ENCODE measurements at regions not wholly inside any gene's neighbourhood (a gene's known extent, or its start where the extent isn't known, plus 50 kb on each side); places are given as distances from the start of the nearest gene placed in this dataset.
"Not testable (repeated sequence)": the region's sequence is repeated elsewhere in the genome, so short reads cannot be mapped to it uniquely, and the experiment has no call there.

- H3K4me3 ChIP-seq (ENCODE audit: low read depth in 1 of 3, low read length in 3 of 3): no peak overlapping the region
- DNase-seq: no peak
- no peaks in the 10 kb centered on the region for H3K9me3 ChIP-seq (ENCODE audit: control insufficient read depth in 2 of 2, insufficient read depth in 1 of 2, low read depth in 1 of 2, low read length in 1 of 2)
- H3K27ac ChIP-seq (ENCODE audit: low read depth in 1 of 3, low read length in 2 of 3): no peak overlapping the region
- H3K27me3 ChIP-seq (ENCODE audit: control insufficient read depth in 3 of 3, insufficient read depth in 3 of 3, low read length in 3 of 3): peaks cover 0 to 8% (median 0%) of the 10 kb centered on the region in 3 donors
- no peak for FAIRE-seq
- H3K36me3 ChIP-seq (ENCODE audit: control insufficient read depth in 3 of 3, insufficient read depth in 2 of 3, low read depth in 1 of 3, low read length in 3 of 3): no peaks in the 10 kb centered on the region
- H3K4me1 ChIP-seq (ENCODE audit: control insufficient read depth in 3 of 3, insufficient read depth in 2 of 3, low read depth in 1 of 3, low read length in 2 of 3): no peaks in the 10 kb centered on the region
- WGBS, 3 donors: 92 to 97% (median 95%) methylated on average over 2 of the region's 2 CpGs
Observed at GRCh38 chr3:56957522-56957921, 102.9 kb upstream of the SPATA12 start.

DNA sequence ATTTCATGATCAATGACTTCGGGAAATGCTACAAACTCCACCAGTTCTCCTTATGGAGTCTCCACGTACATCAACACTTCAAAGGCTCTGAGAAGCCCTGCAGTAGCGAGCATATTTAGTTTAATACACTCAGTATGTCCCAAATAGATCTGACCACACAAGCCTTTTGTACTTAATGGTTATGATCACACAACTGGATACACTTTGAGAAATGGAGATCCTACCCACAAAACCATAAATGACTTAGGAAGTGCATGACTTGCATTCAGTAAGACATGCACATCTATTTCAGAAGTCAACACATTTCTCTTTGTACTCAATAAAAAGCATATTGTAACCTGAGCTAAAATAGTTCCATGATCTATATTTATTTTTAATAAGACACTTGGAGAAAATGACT lies 103.6 kb upstream of the SPATA12 start:
- FAIRE-seq (no peak), DNase-seq (no peak)
- no peaks in the 10 kb centered on the region for H3K36me3 ChIP-seq (ENCODE audit: control insufficient read depth in 3 of 3, insufficient read depth in 2 of 3, low read depth in 1 of 3, low read length in 3 of 3)
- H3K4me1 ChIP-seq (ENCODE audit: control insufficient read depth in 3 of 3, insufficient read depth in 2 of 3, low read depth in 1 of 3, low read length in 2 of 3): no peaks in the 10 kb centered on the region
- H3K4me3 ChIP-seq (ENCODE audit: low read depth in 1 of 3, low read length in 3 of 3): no peak overlapping the region
- H3K27ac ChIP-seq (ENCODE audit: low read depth in 1 of 3, low read length in 2 of 3): no peak overlapping the region
- H3K27me3 ChIP-seq (ENCODE audit: control insufficient read depth in 3 of 3, insufficient read depth in 3 of 3, low read length in 3 of 3): peaks cover 0 to 8% (median 0%) of the 10 kb centered on the region in 3 donors
- no peaks in the 10 kb centered on the region for H3K9me3 ChIP-seq (ENCODE audit: control insufficient read depth in 2 of 2, insufficient read depth in 1 of 2, low read depth in 1 of 2, low read length in 1 of 2)
- WGBS, 3 donors: 93 to 96% (median 96%) methylated on average over 3 of the region's 3 CpGs

GRCh38 chr3:56955492-56956111 lies 104.9 kb upstream of the SPATA12 start:
- H3K4me3 ChIP-seq (ENCODE audit: low read depth in 1 of 3, low read length in 3 of 3): no peak overlapping the region
- no peak overlapping the region for H3K27ac ChIP-seq (ENCODE audit: low read depth in 1 of 3, low read length in 2 of 3)
- FAIRE-seq: no peak
- no peaks in the 10 kb centered on the region for H3K4me1 ChIP-seq (ENCODE audit: control insufficient read depth in 3 of 3, insufficient read depth in 2 of 3, low read depth in 1 of 3, low read length in 2 of 3)
- H3K27me3 ChIP-seq (ENCODE audit: control insufficient read depth in 3 of 3, insufficient read depth in 3 of 3, low read length in 3 of 3): peaks cover 0 to 8% (median 0%) of the 10 kb centered on the region in 3 donors
- no peaks in the 10 kb centered on the region for H3K36me3 ChIP-seq (ENCODE audit: control insufficient read depth in 3 of 3, insufficient read depth in 2 of 3, low read depth in 1 of 3, low read length in 3 of 3)
- DNase-seq: no peak
- WGBS, 3 donors: 89 to 94% (median 90%) methylated on average over 5 of the region's 5 CpGs
- no peaks in the 10 kb centered on the region for H3K9me3 ChIP-seq (ENCODE audit: control insufficient read depth in 2 of 2, insufficient read depth in 1 of 2, low read depth in 1 of 2, low read length in 1 of 2)

DNA sequence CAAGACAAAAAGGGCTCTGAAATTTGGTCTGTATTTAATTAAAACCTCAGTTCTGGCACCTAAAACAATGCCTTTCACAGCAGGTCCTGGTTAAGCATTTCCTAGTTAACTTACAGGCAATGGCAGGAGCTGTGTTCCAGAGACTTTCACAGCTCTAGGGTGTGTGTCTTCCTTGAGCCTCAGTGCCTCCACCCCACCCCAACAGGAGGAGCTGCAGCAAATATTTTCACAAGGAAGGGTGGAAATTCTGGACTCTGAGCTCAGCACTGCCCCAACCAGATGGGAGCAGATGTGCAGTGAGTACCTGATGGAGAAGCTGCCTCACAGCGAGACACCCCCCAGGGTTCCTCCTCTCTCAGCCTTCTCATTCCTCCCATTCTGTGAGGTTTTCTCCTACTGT lies 106.3 kb upstream of the SPATA12 start:
- WGBS, 3 donors: 76 to 89% (median 79%) methylated on average over 1 of the region's 1 CpG
- DNase-seq (peak in 1 of 2 donors; percentile 46), FAIRE-seq (no peak)
- Histone ChIP-seq H3K4me1 (ENCODE audit: control insufficient read depth in 3 of 3, insufficient read depth in 2 of 3, low read depth in 1 of 3, low read length in 2 of 3) (no peaks in the 10 kb centered on the region), H3K4me3 (ENCODE audit: low read depth in 1 of 3, low read length in 3 of 3) (no peak overlapping the region), H3K36me3 (ENCODE audit: control insufficient read depth in 3 of 3, insufficient read depth in 2 of 3, low read depth in 1 of 3, low read length in 3 of 3) (no peaks in the 10 kb centered on the region), H3K27ac (ENCODE audit: low read depth in 1 of 3, low read length in 2 of 3) (no peak overlapping the region), H3K27me3 (ENCODE audit: control insufficient read depth in 3 of 3, insufficient read depth in 3 of 3, low read length in 3 of 3) (peaks cover 0 to 8% (median 0%) of the 10 kb centered on the region in 3 donors), H3K9me3 (ENCODE audit: control insufficient read depth in 2 of 2, insufficient read depth in 1 of 2, low read depth in 1 of 2, low read length in 1 of 2) (no peaks in the 10 kb centered on the region)

DNA sequence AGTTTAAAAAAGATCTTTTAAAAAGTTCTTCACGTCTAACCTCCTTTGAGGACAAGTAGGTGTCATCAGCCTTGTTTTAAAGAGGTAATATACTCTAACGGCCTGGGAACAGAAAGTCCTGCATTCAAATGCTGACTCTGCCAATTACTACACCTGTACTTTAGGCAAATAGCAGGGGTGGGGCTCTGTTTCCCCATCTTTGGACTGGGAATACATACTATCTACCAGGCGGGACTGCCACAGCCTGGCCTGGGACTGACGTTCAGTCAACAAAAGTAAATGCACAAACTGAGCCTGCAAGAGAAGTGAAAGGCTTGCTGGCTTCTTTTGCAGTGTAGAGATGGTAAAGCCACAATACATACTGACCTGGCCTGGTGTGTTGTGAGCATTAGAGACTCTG lies 107.6 kb upstream of the SPATA12 start:
- Histone ChIP-seq H3K27ac (ENCODE audit: low read depth in 1 of 3, low read length in 2 of 3) (no peak overlapping the region), H3K4me1 (ENCODE audit: control insufficient read depth in 3 of 3, insufficient read depth in 2 of 3, low read depth in 1 of 3, low read length in 2 of 3) (no peaks in the 10 kb centered on the region), H3K9me3 (ENCODE audit: control insufficient read depth in 2 of 2, insufficient read depth in 1 of 2, low read depth in 1 of 2, low read length in 1 of 2) (no peaks in the 10 kb centered on the region), H3K27me3 (ENCODE audit: control insufficient read depth in 3 of 3, insufficient read depth in 3 of 3, low read length in 3 of 3) (peaks cover 0 to 8% (median 0%) of the 10 kb centered on the region in 3 donors), H3K4me3 (ENCODE audit: low read depth in 1 of 3, low read length in 3 of 3) (no peak overlapping the region), H3K36me3 (ENCODE audit: control insufficient read depth in 3 of 3, insufficient read depth in 2 of 3, low read depth in 1 of 3, low read length in 3 of 3) (no peaks in the 10 kb centered on the region)
- no peak for FAIRE-seq
- DNase-seq: peak in 1 of 2 donors; percentile 42
- 47 to 73% (median 68%) methylated on average over 4 of the region's 4 CpGs for WGBS, 3 donors

DNA sequence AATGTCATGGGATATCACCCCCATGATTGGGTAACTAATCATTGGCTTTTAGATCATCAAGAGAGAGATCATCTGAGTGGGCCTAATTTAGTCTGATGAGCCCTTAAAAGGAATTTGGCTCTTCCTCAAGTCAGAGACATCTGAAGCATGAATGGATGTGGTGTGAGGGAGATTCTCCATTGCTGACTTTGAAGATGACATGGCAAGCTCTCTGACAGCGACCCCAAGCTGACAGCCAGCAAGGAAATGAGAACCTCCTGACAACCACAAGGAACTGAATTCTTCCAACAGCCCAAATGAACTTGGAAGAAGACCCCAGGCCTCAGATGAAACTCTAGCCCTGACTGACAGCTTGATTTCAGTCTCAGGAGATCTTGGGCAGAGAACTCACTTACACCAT lies 108.4 kb upstream of the SPATA12 start:
- H3K36me3 ChIP-seq (ENCODE audit: control insufficient read depth in 3 of 3, insufficient read depth in 2 of 3, low read depth in 1 of 3, low read length in 3 of 3): no peaks in the 10 kb centered on the region
- no peaks in the 10 kb centered on the region for H3K4me1 ChIP-seq (ENCODE audit: control insufficient read depth in 3 of 3, insufficient read depth in 2 of 3, low read depth in 1 of 3, low read length in 2 of 3)
- peaks cover 0 to 8% (median 0%) of the 10 kb centered on the region in 3 donors for H3K27me3 ChIP-seq (ENCODE audit: control insufficient read depth in 3 of 3, insufficient read depth in 3 of 3, low read length in 3 of 3)
- 67 to 86% (median 78%) methylated on average over 1 of the region's 1 CpG for WGBS, 3 donors
- H3K27ac ChIP-seq (ENCODE audit: low read depth in 1 of 3, low read length in 2 of 3): no peak overlapping the region
- FAIRE-seq: no peak
- DNase-seq: no peak
- no peaks in the 10 kb centered on the region for H3K9me3 ChIP-seq (ENCODE audit: control insufficient read depth in 2 of 2, insufficient read depth in 1 of 2, low read depth in 1 of 2, low read length in 1 of 2)
- H3K4me3 ChIP-seq (ENCODE audit: low read depth in 1 of 3, low read length in 3 of 3): no peak overlapping the region

DNA sequence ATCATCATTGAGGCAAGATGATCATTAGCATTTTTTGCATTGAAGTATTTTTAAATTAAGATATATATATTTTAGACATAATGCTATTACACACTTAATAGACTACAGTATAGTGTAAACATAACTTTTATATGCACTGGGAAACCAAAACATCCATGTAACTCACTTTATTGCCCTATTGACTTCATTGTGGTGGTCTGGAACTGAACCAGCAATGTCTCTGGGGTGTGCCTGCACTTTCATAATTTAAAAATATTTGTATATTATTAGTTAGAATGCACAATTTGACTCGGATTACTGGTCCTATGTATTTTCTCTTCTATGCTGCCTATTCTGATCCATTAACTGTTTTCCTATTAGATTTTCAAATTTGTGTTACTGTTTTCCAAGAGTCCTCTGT lies 109.1 kb upstream of the SPATA12 start:
- Histone ChIP-seq H3K27me3 (ENCODE audit: control insufficient read depth in 3 of 3, insufficient read depth in 3 of 3, low read length in 3 of 3) (peaks cover 0 to 8% (median 0%) of the 10 kb centered on the region in 3 donors), H3K36me3 (ENCODE audit: control insufficient read depth in 3 of 3, insufficient read depth in 2 of 3, low read depth in 1 of 3, low read length in 3 of 3) (no peaks in the 10 kb centered on the region), H3K9me3 (ENCODE audit: control insufficient read depth in 2 of 2, insufficient read depth in 1 of 2, low read depth in 1 of 2, low read length in 1 of 2) (no peaks in the 10 kb centered on the region), H3K4me1 (ENCODE audit: control insufficient read depth in 3 of 3, insufficient read depth in 2 of 3, low read depth in 1 of 3, low read length in 2 of 3) (no peaks in the 10 kb centered on the region), H3K27ac (ENCODE audit: low read depth in 1 of 3, low read length in 2 of 3) (no peak overlapping the region), H3K4me3 (ENCODE audit: low read depth in 1 of 3, low read length in 3 of 3) (no peak overlapping the region)
- WGBS, 3 donors: 61 to 72% (median 65%) methylated on average over 1 of the region's 1 CpG
- DNase-seq: no peak
- no peak for FAIRE-seq

DNA sequence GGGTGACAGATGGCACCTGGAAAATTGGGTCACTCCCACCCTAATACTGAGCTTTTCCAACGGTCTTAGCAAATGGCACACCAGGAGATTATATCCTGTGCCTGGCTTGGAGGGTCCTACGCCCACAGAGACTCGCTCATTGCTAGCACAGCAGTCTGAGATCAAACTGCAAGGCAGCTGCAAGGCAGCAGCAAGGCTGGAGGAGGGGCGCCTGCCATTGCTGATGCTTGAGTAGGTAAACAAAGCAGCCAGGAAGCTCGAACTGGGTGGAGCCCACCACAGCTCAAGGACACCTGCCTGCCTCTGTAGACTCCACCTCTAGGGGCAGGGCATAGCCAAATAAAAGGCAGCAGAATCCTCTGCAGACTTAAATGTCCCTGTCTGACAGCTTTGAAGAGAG lies 115.1 kb upstream of the SPATA12 start:
- 69 to 78% (median 73%) methylated on average over 5 of the region's 5 CpGs for WGBS, 3 donors

DNA sequence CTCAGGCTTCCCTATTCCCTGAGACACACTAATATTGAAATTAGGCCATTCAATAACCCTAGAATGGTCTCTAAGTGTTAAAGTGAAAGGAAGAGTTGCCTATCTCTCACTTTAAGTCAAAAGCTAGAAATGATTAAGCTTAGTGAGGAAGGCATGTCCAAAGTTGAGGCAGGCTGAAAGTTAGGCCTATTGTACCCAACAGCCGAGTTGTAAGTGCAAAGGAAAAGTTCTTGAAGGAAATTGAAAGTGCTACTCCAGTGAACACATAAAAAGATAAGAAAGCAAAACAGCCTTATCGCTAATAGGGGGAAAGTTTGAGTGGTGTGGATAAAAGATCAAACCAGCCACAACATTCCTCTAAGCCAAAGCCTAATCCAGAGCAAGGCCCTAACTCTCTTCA lies 117.9 kb upstream of the SPATA12 start:
- Histone ChIP-seq H3K27ac (ENCODE audit: low read depth in 1 of 3, low read length in 2 of 3) (no peak overlapping the region), H3K4me3 (ENCODE audit: low read depth in 1 of 3, low read length in 3 of 3) (no peak overlapping the region), H3K36me3 (ENCODE audit: control insufficient read depth in 3 of 3, insufficient read depth in 2 of 3, low read depth in 1 of 3, low read length in 3 of 3) (no peaks in the 10 kb centered on the region), H3K4me1 (ENCODE audit: control insufficient read depth in 3 of 3, insufficient read depth in 2 of 3, low read depth in 1 of 3, low read length in 2 of 3) (no peaks in the 10 kb centered on the region), H3K9me3 (ENCODE audit: control insufficient read depth in 2 of 2, insufficient read depth in 1 of 2, low read depth in 1 of 2, low read length in 1 of 2) (peaks cover 0 to 5% of the 10 kb centered on the region in 2 donors), H3K27me3 (ENCODE audit: control insufficient read depth in 3 of 3, insufficient read depth in 3 of 3, low read length in 3 of 3) (peaks cover 0 to 20% (median 0%) of the 10 kb centered on the region in 3 donors)
- 12 to 41% (median 13%) methylated on average over 2 of the region's 2 CpGs for WGBS, 3 donors
- no peak for FAIRE-seq
- peak in 1 of 2 donors; percentile 39 for DNase-seq

More for the DNA sequence above, 115.1 kb upstream of the SPATA12 start:
- DNase-seq; H3K4me3 ChIP-seq (ENCODE audit: low read depth in 1 of 3, low read length in 3 of 3); H3K36me3 ChIP-seq (ENCODE audit: control insufficient read depth in 3 of 3, insufficient read depth in 2 of 3, low read depth in 1 of 3, low read length in 3 of 3); FAIRE-seq; H3K9me3 ChIP-seq (ENCODE audit: control insufficient read depth in 2 of 2, insufficient read depth in 1 of 2, low read depth in 1 of 2, low read length in 1 of 2); H3K4me1 ChIP-seq (ENCODE audit: control insufficient read depth in 3 of 3, insufficient read depth in 2 of 3, low read depth in 1 of 3, low read length in 2 of 3); H3K27me3 ChIP-seq (ENCODE audit: control insufficient read depth in 3 of 3, insufficient read depth in 3 of 3, low read length in 3 of 3); H3K27ac ChIP-seq (ENCODE audit: low read depth in 1 of 3, low read length in 2 of 3): not testable (repeated sequence)

Measured in small intestine (tissue), 7 donors.